Vagina (tissue), 2 donors: ENCODE measurements at regions not wholly inside any gene's neighbourhood (a gene's known extent, or its start where the extent isn't known, plus 50 kb on each side); places are given as distances from the start of the nearest gene placed in this dataset.

Experiments used
- CTCF ChIP-seq, 3 experiments: fragments of 450-650 bp in 2 of 3; fragments of 200-600 bp in 1 of 3; sonication (generic) in 1 of 3; IDR thresholded peaks; one replicate each; pipeline ENCODE4 v1.5.1; 2017 to 2019; ENCODE audit warnings: antibody characterized with exemption in 3 of 3, mild to moderate bottlenecking in 2 of 3, moderate library complexity in 2 of 3
- POLR2A ChIP-seq, 2 donors: fragments of 450-650 bp; IDR thresholded peaks; one replicate each; pipeline ENCODE4 v1.6.1; 2017; ENCODE audit warnings: antibody characterized with exemption in 2 of 2, mild to moderate bottlenecking in 2 of 2, moderate library complexity in 2 of 2
- POLR2AphosphoS5 ChIP-seq, 2 donors: sonication (generic); formaldehyde crosslinking; IDR thresholded peaks; one replicate each; pipeline ENCODE4 v1.9.0; 2017; ENCODE audit warnings: antibody characterized with exemption in 2 of 2, mild to moderate bottlenecking in 2 of 2, low read depth in 1 of 2; ENCODE audit not compliant: insufficient read depth in 1 of 2

DNA sequence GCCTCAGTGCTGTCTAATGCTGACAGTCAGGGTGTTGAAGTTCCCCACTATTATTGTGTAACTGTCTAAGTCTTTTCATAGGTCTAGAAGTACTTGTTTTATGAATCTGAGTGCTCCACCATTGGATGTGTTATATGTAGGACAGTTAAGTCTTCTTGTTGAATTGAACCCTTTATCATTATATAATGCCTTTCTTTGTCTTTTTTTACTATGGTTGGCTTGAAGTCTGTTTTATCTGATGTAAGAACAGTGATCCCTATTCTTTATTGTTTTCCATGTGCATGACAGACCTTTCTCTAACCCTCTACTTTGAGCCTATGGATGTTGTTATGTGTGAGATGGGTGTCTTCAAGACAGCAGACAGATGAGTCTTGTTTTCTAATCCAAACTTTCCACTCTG lies 107.8 kb upstream of the C11orf58 start:
- no peak for TF ChIP-seq CTCF (IDR thresholded peaks at IDR 0.05)
- TF ChIP-seq POLR2A (IDR thresholded peaks at IDR 0.05): no peak
- no peak for TF ChIP-seq POLR2AphosphoS5 (IDR thresholded peaks at IDR 0.05; ENCODE audit: insufficient read depth in 1 of 2, low read depth in 1 of 2)
